SK-N-DZ (cell line): ENCODE measurements at regions not wholly inside any gene's neighbourhood (a gene's known extent, or its start where the extent isn't known, plus 50 kb on each side); places are given as distances from the start of the nearest gene placed in this dataset.
"Not testable (repeated sequence)": the region's sequence is repeated elsewhere in the genome, so short reads cannot be mapped to it uniquely, and the experiment has no call there.

Experiments
- DNase-seq: peaks from one replicate; pipeline ENCODE4 v3.0.0-alpha.2; 2015; ENCODE audit warnings: low spot score

DNA sequence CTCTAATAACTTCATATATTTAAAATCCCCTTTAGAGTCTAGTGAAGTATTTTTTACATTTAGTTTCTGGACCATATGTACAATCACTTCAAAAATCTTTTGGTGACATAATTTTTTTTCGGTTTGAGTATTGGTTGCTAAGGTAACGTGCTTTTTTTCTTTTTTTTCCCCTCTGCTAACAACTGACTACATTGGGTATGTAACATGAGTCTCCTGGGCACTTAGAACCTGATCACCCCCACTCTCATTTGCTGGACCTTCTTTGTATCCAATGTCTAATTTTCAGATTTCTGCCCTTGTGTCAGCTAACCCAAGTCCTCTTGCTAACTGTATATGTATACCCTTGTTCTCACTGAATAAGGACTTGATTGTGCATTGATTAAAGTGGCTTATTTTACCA, 592.9 kb upstream of the FLRT2 start:
- no peak for DNase-seq

DNA sequence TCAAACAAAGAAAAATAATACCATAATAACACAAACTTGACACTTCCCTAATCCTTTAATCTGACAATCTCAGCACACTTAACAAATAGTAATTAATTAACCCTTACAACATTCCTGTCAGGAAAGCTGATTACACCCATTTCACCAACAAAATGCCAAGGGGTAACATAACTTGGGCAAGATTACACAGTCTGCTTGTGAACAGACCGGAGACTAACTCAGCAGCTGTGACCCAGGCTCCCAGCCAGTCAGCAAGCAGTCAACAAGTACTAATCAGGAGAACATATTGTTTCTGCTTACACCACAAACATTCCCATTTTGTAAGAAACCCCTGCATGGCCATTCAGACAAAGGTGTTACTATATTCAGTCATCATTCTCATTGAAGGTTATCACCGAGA, 592.5 kb upstream of the FLRT2 start:
- no peak for DNase-seq

DNA sequence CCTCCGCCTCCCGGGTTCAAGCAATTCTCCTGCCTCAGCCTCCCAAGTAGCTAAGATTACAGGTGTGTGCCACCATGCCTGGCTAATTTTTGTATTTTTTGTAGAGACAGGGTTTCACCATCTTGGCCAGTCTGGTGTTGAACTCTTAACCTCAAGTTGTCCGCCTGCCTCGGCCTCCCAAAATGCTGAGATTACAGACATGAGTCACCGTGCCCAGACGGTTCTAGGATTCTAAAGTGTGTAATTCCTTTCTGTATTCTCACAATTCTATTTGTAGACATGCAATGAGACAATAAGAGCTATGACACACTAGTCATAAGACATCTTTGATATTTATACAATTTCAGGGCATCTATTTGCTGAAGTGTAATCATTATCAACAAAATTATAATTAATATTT, 585.0 kb upstream of the FLRT2 start:
- DNase-seq = not testable (repeated sequence)

DNA sequence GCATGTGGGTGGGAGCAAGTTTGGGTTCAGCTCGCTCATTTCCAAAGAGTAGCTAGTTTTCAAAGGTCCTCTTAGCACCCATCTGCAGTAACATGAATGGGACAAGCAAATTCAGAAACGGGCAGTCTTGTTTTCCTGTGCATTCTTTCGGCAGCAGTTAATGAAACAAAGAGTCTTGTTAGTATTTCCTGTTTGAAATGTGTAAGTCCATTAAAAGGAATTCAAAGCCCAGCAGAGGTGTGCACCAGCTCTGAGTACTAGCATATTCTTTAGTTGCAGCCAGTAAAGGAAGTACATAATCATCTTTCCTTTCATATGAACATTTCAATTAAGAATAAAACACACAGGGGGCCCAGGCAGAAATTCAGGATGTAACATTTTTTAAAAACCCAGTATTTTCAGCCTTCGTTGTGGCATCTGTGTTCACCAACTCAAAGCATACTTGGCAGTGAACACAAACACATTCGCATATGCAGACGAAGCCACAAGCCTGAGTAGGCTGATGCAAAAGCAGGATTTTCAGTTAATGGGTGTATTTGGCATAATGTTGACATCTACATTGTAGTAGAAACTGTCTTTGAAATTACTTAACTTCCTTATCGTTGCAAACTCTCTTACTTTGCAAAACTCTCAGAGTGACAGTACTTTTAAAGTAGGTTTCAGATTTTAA, 570.0 kb upstream of the FLRT2 start:
- DNase-seq = no peak

DNA sequence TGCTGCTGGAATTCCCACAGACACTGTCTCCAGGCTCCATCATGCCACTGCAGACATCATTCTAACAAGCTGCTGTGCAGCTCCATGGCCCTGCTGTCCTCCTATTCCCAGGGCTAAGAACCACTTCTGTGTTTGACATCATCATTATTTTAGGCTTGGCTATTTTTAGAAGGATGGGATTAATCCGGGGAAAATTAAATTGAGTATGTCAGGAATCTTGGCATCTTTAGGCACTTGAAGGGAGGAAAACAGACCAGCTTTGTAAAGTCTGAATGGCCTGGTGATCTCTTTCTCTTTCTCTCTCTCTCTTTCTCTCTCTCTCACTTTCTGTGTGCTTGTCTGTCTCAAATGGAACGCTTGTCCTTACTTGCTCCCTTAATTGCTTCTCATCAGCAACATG, 568.3 kb upstream of the FLRT2 start:
- peak; percentile 7 for DNase-seq

DNA sequence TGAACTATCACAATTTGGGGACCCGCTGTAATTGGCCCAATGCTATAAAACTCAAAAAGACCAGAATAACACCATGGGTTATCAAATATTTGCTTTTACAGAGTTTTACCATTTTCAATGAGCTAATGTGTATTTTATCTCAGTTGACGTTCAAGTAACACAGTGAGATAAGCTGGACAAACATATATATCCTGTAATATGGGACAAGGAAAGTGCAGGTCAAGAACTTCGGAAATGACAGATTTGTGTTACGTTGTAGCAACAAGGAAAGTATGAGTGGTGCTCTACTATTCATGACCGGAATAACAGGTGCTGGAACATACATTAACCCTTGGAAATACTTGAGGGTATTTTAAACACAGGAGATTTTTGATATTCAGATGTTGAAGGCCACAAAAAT, 566.4 kb upstream of the FLRT2 start:
- no peak for DNase-seq

DNA sequence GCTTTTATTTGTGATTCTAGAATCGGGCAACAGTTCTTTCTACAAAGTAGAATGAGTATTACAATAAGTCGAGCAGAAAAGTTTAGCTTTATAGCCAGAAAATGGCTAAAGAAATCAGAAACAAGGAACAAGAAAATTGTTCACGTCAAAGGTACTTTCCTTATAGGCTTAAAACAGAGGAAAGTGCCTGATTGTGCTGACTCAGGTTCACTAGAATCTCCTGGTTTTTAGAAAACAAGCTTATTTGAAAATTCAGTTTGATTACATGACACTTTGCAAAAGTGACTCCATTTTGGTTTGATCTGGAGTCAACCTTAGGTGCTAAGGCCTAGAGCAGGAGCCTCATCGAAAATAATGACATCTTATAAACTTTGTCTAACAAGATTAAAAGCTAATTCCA, 564.7 kb upstream of the FLRT2 start:
- no peak for DNase-seq

DNA sequence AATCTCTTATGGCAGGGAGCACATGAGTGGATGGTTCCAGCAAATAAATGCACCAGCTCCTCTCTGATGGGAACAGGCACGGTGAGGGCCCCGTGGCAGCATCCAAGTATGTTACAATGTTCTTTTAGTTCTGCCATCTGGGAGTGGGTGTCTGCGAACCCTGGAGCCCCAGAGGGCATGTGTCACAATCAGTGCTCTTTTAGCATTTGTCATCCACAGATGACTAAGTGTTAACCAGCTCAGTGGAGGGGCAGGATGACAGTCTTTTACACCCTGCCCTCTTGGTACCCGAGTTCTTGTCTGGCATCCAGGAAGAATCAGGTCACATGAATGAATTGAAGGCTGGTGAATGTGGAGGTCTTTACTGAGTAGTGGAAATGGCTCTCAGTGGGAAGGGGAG, 560.4 kb upstream of the FLRT2 start:
- no peak for DNase-seq

DNA sequence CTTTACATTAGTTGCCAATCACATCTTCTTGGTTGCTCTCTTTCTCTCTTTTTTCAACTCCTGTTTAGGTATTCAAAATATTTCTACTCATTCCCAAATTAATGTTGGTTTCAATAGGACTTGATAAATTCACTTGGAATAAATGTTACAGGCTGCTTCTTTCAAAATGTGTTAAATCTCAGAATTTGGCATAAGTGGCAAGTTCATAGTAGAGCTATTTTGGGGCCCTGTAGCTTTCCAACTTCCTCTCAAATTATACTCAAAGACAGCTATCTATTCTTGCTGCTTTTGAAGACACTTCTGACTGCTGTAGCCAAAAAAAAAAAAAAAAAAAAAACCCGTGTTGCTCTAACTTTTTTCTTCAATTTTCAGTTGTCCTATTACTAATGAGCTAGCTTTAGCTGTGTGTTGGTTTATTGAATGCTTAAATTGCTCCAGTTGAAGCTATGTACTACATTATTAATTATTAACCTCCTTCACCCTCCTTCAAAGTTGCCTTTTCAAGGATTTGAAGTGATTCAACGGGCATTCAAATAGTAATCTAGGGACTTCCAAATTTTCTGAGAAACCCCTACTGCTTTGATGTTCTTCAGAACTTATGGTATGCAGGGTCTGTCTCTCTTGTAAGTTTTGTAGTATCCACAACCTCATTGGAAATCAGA, 554.6 kb upstream of the FLRT2 start:
- DNase-seq = no peak

DNA sequence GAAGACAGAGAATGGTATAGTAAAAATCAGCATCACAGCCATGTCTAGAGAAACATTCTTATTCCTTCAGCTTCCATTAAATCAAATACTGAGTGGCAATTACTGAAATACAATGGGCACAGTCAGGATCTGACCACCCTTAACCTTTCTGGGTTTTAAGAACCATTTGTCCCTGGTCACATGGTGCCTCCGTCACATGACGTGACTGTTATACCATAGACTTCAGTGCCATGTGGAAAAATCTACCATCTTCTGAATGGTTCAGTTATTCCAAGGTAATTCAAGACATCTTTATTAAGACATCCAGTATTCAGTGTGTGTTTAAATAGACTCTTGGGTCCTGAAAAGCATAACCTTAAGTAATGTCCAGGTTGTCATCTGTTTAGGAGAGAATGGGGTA, 553.1 kb upstream of the FLRT2 start:
- DNase-seq = no peak

DNA sequence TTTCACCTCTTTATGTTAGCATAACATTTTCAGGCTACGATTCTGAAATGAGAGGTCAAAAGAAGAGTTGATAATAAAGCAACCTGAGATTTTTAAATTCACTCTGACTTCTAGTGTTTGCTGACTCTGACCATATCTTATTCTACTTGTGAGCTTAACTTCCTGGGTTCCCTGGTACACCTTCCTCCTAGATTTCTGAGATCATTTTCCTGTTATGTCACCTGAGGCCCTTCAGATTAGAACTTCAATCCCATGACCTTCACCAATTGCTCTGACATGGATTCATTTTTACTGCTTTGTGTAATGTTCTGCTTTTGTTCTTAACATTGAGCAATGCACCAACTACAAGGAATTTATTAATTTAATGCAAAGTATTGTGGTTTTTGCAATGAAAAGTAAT, 542.9 kb upstream of the FLRT2 start:
- DNase-seq = no peak

DNA sequence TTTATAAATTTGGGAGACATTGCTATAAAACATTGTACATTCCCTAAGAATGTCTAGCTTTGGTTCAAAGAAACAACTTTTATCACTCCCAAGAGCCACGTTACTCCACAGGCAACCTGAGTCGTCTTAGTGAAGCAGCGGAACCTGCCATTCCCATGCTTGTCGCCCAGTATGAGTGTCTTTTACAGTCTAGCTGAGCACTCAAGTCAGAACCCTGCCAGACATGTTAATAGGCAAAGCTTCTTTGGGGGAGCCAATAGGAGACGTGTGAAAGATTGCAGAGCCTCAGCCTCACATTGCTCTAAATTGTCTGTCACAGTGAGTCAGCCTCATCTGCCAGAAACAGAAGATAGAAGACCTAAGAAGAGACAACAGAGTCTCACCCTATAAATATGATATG, 541.6 kb upstream of the FLRT2 start:
- no peak for DNase-seq

DNA sequence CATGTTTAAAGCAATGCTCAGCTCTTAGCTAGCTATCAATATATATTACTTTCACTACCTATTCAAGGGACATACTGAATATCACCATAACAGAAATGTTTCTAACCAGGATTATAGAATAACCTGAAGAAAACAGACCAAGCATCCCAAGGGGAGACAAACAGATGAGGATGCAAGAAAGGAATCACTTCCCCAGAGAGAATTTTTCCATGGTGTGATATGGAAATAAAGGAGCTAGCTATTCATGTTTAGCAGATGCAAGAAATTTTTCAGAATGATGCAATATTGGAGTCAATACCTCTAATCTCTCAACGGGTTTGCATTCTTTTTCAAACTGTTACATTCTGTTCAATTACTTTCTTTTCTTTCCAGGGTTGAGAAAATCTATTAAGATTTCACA, 538.9 kb upstream of the FLRT2 start:
- DNase-seq = no peak

DNA sequence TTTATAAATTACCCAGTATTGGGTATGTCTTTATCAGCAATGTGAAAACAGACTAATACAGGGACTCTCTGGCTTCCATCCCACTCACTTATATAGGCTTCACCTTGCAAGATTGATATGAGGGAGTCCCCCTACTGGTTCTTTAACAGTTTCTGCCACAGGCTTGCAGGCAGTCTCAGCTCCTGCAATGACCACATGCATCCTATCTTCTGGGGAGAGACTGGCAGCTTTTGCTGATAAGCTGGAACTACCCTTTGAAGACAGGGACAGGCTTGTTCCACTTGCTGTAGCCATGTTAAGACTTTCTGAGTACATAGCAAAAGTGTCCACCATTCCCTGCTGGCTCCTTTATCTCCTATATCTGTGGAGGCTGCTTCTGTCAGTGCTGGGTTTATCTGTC, 531.7 kb upstream of the FLRT2 start:
- DNase-seq = no peak

DNA sequence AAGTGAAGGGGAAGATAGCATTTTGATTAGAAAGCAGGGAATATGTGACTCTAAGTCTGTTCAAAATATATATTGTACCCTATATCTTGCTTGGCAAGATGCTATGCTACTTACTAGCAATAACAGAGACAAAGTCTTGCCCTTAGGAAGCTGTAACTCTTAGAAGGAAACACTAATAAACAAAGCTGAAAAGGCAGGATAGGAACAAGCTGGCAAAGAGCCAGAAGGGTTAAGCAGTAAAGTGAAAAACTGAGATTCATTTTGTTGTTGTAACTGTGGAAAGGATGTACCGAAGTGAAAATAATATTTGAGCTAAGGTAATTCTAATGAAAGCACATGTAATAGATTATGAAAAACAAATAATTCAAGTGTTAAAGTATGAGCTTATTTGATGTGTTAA, 527.1 kb upstream of the FLRT2 start:
- no peak for DNase-seq

DNA sequence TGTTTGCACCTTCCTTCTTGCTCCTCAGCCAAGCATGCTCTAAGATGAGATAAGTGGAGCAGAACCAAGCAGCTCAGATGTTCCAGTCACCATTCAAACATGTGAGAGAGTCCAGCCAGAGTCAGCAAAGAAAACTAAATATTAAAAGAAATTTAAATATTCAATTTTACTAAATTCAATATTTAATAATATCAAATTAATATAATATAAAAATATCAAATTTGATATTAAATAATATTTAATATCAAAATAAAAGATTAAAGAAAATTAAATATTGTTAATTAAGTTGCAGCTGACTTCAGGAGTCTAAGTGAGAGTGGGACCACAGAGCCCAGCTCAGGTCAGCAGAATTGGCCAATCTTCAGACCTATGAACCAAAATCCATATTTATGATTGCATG, 526.1 kb upstream of the FLRT2 start:
- DNase-seq = no peak

DNA sequence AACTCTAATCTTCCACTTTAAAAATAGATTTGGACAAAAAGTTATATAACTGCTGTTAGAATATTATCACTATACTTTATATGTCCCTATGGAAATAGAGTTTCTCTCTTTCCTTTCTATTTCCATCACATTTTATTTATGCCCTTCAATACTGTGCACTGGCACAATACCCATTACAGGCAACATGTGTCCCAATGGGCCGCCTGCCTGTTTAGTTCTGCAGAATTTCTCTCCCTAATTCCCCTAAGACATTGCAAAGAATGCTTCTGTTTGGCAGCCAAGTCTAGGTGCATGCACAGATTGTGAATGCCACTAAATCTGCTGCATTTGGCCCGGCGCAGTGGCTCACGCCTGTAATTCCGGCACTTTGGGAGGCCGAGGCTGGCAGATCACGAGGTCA, 520.4 kb upstream of the FLRT2 start:
- no peak for DNase-seq

DNA sequence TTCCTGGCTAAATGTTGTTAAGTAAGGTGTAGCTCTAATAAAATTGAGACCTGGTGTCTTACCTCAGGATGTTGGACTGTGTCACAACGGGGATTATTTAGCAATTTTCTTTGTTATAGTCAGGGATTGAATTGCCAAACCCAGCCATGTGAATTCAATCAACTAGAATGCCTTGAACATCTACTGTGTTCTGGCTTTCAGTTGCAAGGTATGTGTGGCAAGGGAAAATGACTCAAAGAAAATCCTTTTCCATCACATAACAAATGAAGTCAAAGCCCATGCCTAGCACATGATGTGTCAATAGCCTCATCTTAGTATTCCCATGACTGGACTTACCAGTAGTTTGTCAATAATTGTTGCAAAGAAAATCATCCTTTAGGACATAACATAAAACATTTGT, 519.8 kb upstream of the FLRT2 start:
- DNase-seq = no peak

DNA sequence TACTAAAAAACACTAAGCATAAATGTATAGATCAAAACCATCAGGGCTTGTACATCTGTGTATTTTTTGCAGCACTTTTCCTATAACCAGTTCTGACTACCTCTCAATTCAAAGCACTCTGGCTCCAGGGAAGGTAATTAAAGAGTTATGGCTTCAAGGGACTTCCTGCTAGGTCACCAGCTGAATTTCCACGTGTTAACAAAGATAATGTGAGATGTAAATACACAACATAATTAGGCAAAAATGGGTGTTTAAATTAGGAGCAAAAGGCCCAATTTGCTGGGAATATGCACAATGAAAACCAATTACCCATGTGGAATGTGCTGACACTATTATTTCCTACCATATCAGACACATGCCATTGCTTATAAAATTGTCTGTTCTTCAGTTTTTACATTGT, 513.4 kb upstream of the FLRT2 start:
- no peak for DNase-seq

DNA sequence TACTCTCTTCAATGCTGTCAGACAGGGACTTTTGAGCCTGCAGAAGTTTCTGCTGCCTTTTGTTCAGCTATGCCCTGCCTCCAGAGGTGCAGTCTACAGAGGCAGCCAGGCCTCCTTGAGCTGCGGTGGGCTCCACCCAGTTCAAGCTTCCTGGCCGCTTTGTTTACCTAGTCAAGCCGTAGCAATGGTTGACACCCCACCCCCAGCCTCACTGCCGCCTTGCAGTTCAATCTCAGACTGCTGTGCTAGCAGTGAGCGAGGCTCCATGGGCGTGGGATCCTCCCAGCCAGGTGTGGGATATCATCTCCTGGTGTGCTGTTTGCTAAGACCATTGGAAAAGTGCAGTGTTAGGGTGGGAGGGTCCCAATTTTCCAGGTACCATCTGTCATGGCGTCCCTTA, 506.1 kb upstream of the FLRT2 start:
- DNase-seq = not testable (repeated sequence)

DNA sequence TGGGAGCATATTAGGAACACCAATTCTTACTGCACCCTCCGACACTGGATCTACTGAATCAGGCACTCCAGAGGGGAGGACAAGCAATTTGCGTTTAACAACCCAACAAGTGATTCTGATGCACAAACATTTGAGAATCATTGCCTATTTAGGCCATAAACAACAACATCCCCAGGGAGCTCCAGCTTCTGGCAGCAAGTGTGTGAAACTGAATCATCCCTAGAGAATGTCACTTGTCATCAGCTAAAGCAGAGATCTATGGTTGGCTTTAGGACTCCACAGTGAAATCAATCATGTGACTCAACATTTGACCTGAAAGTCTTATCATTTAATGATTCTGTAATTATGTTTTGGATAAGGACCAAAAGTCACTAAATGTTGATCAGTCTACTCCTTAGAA, 505.0 kb upstream of the FLRT2 start:
- no peak for DNase-seq

DNA sequence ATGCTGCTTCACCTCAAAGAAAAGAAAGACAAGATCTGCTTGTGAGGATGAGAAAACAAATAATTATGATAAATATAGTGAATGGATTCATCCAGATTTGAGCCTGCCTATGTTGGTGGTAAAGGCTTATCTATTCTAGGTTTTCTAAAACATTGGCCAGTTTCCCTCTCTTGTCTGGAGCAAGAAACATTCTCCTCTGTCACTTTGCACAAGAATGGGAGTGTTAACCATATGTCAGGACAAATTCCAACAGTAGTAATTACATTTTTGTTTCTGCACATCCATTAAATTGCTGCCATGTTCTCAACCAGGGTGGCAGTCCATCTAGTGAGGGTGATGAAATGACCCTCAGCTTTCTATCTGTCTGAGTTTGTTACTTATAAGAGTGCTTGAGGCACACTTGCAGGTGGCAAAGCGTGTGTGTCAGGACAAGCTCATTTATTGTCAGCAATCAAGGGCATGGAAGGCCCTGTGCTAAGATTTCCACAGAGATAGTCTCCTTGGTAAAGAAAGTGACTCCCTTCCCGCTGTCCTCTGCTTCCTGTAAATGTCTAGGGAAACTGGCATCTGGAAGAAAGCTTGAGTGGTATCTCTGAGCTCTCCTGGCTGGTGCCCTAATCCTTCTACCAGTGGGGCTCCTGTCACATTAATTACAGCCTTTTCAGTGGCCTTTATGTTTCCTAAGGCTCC, 502.1 kb upstream of the FLRT2 start:
- peak; percentile 23 for DNase-seq

DNA sequence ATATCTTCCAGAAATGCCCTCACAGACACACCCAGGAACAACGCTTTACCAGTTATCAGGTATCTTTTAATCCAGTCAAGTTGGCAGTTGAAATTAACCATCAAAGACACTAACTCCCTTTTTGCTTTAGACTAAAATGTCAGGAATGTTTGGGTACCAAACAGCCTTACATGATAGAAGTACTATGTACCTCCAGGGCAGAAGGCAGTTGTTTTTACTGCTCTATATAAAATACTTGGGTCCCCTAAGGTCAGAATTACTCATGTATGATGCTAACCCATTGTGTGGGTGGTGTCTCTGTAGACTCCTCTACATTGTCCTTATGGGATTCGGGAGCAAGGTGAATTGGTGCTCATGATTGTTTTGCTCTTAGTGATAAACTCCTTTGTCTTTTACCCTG, 492.5 kb upstream of the FLRT2 start:
- DNase-seq = no peak
